ENCODE measurements at regions not wholly inside any gene's neighbourhood (a gene's known extent, or its start where the extent isn't known, plus 50 kb on each side); places are given as distances from the start of the nearest gene placed in this dataset.

DNA sequence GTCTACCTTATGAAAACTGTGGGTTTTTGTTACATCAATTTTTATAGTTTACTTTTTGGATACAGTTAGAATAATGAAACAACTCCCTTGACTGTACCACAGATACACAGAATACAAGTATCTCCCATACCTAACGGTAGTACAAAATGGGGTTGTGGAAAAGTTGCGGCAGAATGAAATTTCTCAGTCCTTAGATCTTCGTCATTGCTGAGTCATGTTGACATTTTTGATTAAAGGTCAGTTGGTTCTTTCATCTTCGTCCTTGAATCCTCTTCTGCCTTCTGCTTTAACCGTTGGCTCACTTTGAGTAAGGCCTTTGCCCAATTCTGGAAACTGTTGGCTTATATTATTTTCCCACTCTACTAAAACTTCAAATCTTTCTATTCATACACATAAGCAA lies 75.6 kb downstream of the TRIML1 start:
- H3K4ac ChIP-seq (ENCODE audit: low read depth in 1 of 2, low read length in 2 of 2) = no peak overlapping the region
- no peaks in the 10 kb centered on the region for H3K27me3 ChIP-seq (ENCODE audit: control insufficient read depth in 1 of 2, insufficient read depth in 1 of 2, low read length in 2 of 2)
- no peak overlapping the region for H3K4me2 ChIP-seq (ENCODE audit: low read length, poor library complexity, severe bottlenecking)
- no peak for DNase-seq
- no peak overlapping the region for H4K91ac ChIP-seq (ENCODE audit: low read length)
- no peak overlapping the region for H2BK15ac ChIP-seq (ENCODE audit: low read depth, poor library complexity, severe bottlenecking)
- no peaks in the 10 kb centered on the region for H3K9me3 ChIP-seq (ENCODE audit: control insufficient read depth, low read length)
- H2BK120ac ChIP-seq (ENCODE audit: low read depth, low read length) = no peak overlapping the region
- H2AK5ac ChIP-seq (ENCODE audit: low read length, severe bottlenecking) = no peak overlapping the region
- no peak overlapping the region for H2BK5ac ChIP-seq (ENCODE audit: low read depth, low read length, poor library complexity, severe bottlenecking)
- WGBS = 90% methylated on average over 5 of the region's 5 CpGs
- H2BK12ac ChIP-seq (ENCODE audit: low read length in 2 of 2) = no peak overlapping the region
- H3K9ac ChIP-seq (ENCODE audit: low read length) = no peak overlapping the region
- H3K36me3 ChIP-seq (ENCODE audit: control insufficient read depth in 1 of 2, insufficient read depth in 2 of 2, low read depth in 1 of 2, low read length in 2 of 2) = no peaks in the 10 kb centered on the region
- H3K79me1 ChIP-seq (replicated peaks; ENCODE audit: low read length, poor library complexity, severe bottlenecking) = no peaks in the 10 kb centered on the region
- no peak overlapping the region for H3K18ac ChIP-seq (ENCODE audit: low read depth in 1 of 2, low read length in 2 of 2)
- H3K23ac ChIP-seq (ENCODE audit: low read length in 2 of 2) = no peak overlapping the region
- no peak overlapping the region for H3K4me3 ChIP-seq (ENCODE audit: insufficient read depth in 1 of 2, low read depth in 1 of 2, low read length in 2 of 2)
- no peak overlapping the region for H4K8ac ChIP-seq (ENCODE audit: low read length)
- H2AFZ ChIP-seq (ENCODE audit: low read depth, low read length) = no peak overlapping the region
- no peak overlapping the region for H3K27ac ChIP-seq (ENCODE audit: low read length, poor library complexity, severe bottlenecking)
- H3K4me1 ChIP-seq (ENCODE audit: control insufficient read depth, insufficient read depth, low read depth, low read length) = no peaks in the 10 kb centered on the region
- no peak overlapping the region for H3K14ac ChIP-seq (ENCODE audit: low read length in 2 of 2)

- no peak overlapping the region for H3K14ac ChIP-seq (ENCODE audit: low read length in 2 of 2)
- no peak for DNase-seq
- no peak overlapping the region for H3K27ac ChIP-seq (ENCODE audit: low read length, poor library complexity, severe bottlenecking)
- H4K8ac ChIP-seq (ENCODE audit: low read length) = no peak overlapping the region
- no peak overlapping the region for H4K91ac ChIP-seq (ENCODE audit: low read length)
- H3K9me3 ChIP-seq (ENCODE audit: control insufficient read depth, low read length) = no peaks in the 10 kb centered on the region
- no peak overlapping the region for H2BK120ac ChIP-seq (ENCODE audit: low read depth, low read length)
- no peak overlapping the region for H2AFZ ChIP-seq (ENCODE audit: low read depth, low read length)
- no peak overlapping the region for H2BK12ac ChIP-seq (ENCODE audit: low read length in 2 of 2)
- no peaks in the 10 kb centered on the region for H3K79me1 ChIP-seq (replicated peaks; ENCODE audit: low read length, poor library complexity, severe bottlenecking)
- no peak overlapping the region for H3K23ac ChIP-seq (ENCODE audit: low read length in 2 of 2)
- H3K4me1 ChIP-seq (ENCODE audit: control insufficient read depth, insufficient read depth, low read depth, low read length) = no peaks in the 10 kb centered on the region
- H3K9ac ChIP-seq (ENCODE audit: low read length) = no peak overlapping the region
- 46% methylated on average over 28 of the region's 28 CpGs for WGBS
- H2BK15ac ChIP-seq (ENCODE audit: low read depth, poor library complexity, severe bottlenecking) = no peak overlapping the region
- no peak overlapping the region for H3K4me2 ChIP-seq (ENCODE audit: low read length, poor library complexity, severe bottlenecking)
- H3K4ac ChIP-seq (ENCODE audit: low read depth in 1 of 2, low read length in 2 of 2) = no peak overlapping the region
- no peak overlapping the region for H3K18ac ChIP-seq (ENCODE audit: low read depth in 1 of 2, low read length in 2 of 2)
- H3K36me3 ChIP-seq (ENCODE audit: control insufficient read depth in 1 of 2, insufficient read depth in 2 of 2, low read depth in 1 of 2, low read length in 2 of 2) = no peaks in the 10 kb centered on the region
- H2BK5ac ChIP-seq (ENCODE audit: low read depth, low read length, poor library complexity, severe bottlenecking) = no peak overlapping the region
- no peak overlapping the region for H2AK5ac ChIP-seq (ENCODE audit: low read length, severe bottlenecking)
- no peak overlapping the region for H3K4me3 ChIP-seq (ENCODE audit: insufficient read depth in 1 of 2, low read depth in 1 of 2, low read length in 2 of 2)
- no peaks in the 10 kb centered on the region for H3K27me3 ChIP-seq (ENCODE audit: control insufficient read depth in 1 of 2, insufficient read depth in 1 of 2, low read length in 2 of 2)
Observed at GRCh38 chr4:188218392-188218791, 79.2 kb downstream of the TRIML1 start.

GRCh38 chr4:188220006-188220405 lies 80.8 kb downstream of the TRIML1 start:
- WGBS = 86% methylated on average over 2 of the region's 4 CpGs
- no peak overlapping the region for H4K91ac ChIP-seq (ENCODE audit: low read length)

GRCh38 chr4:188221090-188221489 lies 81.8 kb downstream of the TRIML1 start:
- Histone ChIP-seq H3K9ac (ENCODE audit: low read length) (no peak overlapping the region), H2AFZ (ENCODE audit: low read depth, low read length) (no peak overlapping the region), H3K4me2 (ENCODE audit: low read length, poor library complexity, severe bottlenecking) (no peak overlapping the region), H3K14ac (ENCODE audit: low read length in 2 of 2) (no peak overlapping the region), H3K4me3 (ENCODE audit: insufficient read depth in 1 of 2, low read depth in 1 of 2, low read length in 2 of 2) (no peak overlapping the region), H3K23ac (ENCODE audit: low read length in 2 of 2) (no peak overlapping the region), H3K27ac (ENCODE audit: low read length, poor library complexity, severe bottlenecking) (no peak overlapping the region), H3K36me3 (ENCODE audit: control insufficient read depth in 1 of 2, insufficient read depth in 2 of 2, low read depth in 1 of 2, low read length in 2 of 2) (no peaks in the 10 kb centered on the region), H4K8ac (ENCODE audit: low read length) (no peak overlapping the region), H3K9me3 (ENCODE audit: control insufficient read depth, low read length) (no peaks in the 10 kb centered on the region), H2BK15ac (ENCODE audit: low read depth, poor library complexity, severe bottlenecking) (no peak overlapping the region), H2BK5ac (ENCODE audit: low read depth, low read length, poor library complexity, severe bottlenecking) (no peak overlapping the region), H3K18ac (ENCODE audit: low read depth in 1 of 2, low read length in 2 of 2) (no peak overlapping the region), H3K79me1 (replicated peaks; ENCODE audit: low read length, poor library complexity, severe bottlenecking) (no peaks in the 10 kb centered on the region), H3K4ac (ENCODE audit: low read depth in 1 of 2, low read length in 2 of 2) (no peak overlapping the region), H2BK120ac (ENCODE audit: low read depth, low read length) (no peak overlapping the region), H2AK5ac (ENCODE audit: low read length, severe bottlenecking) (no peak overlapping the region), H2BK12ac (ENCODE audit: low read length in 2 of 2) (no peak overlapping the region), H4K91ac (ENCODE audit: low read length) (no peak overlapping the region), H3K4me1 (ENCODE audit: control insufficient read depth, insufficient read depth, low read depth, low read length) (no peaks in the 10 kb centered on the region), H3K27me3 (ENCODE audit: control insufficient read depth in 1 of 2, insufficient read depth in 1 of 2, low read length in 2 of 2) (no peaks in the 10 kb centered on the region)
- WGBS = 92% methylated on average over 2 of the region's 2 CpGs
- DNase-seq = no peak

More at GRCh38 chr4:188220006-188220405, 80.8 kb downstream of the TRIML1 start:
- Histone ChIP-seq H3K36me3 (ENCODE audit: control insufficient read depth in 1 of 2, insufficient read depth in 2 of 2, low read depth in 1 of 2, low read length in 2 of 2) (no peaks in the 10 kb centered on the region), H3K4ac (ENCODE audit: low read depth in 1 of 2, low read length in 2 of 2) (no peak overlapping the region), H3K9me3 (ENCODE audit: control insufficient read depth, low read length) (no peaks in the 10 kb centered on the region), H2AK5ac (ENCODE audit: low read length, severe bottlenecking) (no peak overlapping the region), H2BK15ac (ENCODE audit: low read depth, poor library complexity, severe bottlenecking) (no peak overlapping the region), H2BK5ac (ENCODE audit: low read depth, low read length, poor library complexity, severe bottlenecking) (no peak overlapping the region), H4K8ac (ENCODE audit: low read length) (no peak overlapping the region), H3K79me1 (replicated peaks; ENCODE audit: low read length, poor library complexity, severe bottlenecking) (no peaks in the 10 kb centered on the region), H2BK120ac (ENCODE audit: low read depth, low read length) (no peak overlapping the region), H2AFZ (ENCODE audit: low read depth, low read length) (no peak overlapping the region), H3K4me3 (ENCODE audit: insufficient read depth in 1 of 2, low read depth in 1 of 2, low read length in 2 of 2) (no peak overlapping the region), H3K14ac (ENCODE audit: low read length in 2 of 2) (no peak overlapping the region), H2BK12ac (ENCODE audit: low read length in 2 of 2) (no peak overlapping the region), H3K23ac (ENCODE audit: low read length in 2 of 2) (no peak overlapping the region), H3K27ac (ENCODE audit: low read length, poor library complexity, severe bottlenecking) (no peak overlapping the region), H3K9ac (ENCODE audit: low read length) (no peak overlapping the region), H3K18ac (ENCODE audit: low read depth in 1 of 2, low read length in 2 of 2) (no peak overlapping the region), H3K27me3 (ENCODE audit: control insufficient read depth in 1 of 2, insufficient read depth in 1 of 2, low read length in 2 of 2) (no peaks in the 10 kb centered on the region), H3K4me2 (ENCODE audit: low read length, poor library complexity, severe bottlenecking) (no peak overlapping the region), H3K4me1 (ENCODE audit: control insufficient read depth, insufficient read depth, low read depth, low read length) (no peaks in the 10 kb centered on the region)
- DNase-seq = no peak
